ENCODE measurements at regions not wholly inside any gene's neighbourhood (a gene's known extent, or its start where the extent isn't known, plus 50 kb on each side); places are given as distances from the start of the nearest gene placed in this dataset.

DNA sequence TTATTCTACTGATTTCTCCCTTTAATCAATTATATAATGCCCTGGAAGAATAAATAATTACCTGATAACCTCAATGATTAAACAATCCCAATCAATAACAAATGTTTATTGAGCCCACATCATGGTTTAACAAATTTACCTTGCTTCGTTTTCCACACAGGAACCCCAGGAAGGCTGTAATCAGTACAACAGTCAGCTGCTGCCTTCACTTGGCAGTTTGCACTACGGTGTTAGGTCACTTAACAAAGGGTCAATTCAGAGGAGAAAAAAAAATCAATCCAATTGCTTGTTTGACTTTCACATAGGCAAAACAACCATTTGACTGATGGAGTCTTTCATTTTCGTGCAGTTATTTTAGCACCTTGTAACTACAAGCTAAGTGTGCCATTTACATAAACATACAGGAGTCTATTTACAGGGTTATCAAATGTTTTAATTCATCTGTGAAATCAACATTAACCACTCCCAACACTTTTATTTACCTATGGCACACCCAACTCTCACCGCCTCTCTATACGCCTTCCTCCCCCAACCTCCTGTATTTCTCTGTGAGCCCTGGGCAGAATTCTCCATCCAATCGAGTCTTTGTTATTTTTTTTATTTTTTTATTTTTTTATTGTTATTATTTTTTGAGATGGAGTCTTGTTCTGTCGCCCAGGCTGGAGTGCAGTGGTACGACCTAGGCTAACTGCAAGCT is 140.4 kb upstream of the TAB2 start:
- no peak for TF ChIP-seq CTCF (IDR thresholded peaks at IDR 0.05; ENCODE audit: insufficient read depth, low read length, poor library complexity, severe bottlenecking)
- TF ChIP-seq EZH2phosphoT487 (conservative IDR thresholded peaks at IDR 0.05; ENCODE audit: low read length), result no peak

Data from SU-DHL-6 (cell line).